Lower leg skin (tissue), 4 donors: ENCODE measurements at regions not wholly inside any gene's neighbourhood (a gene's known extent, or its start where the extent isn't known, plus 50 kb on each side); places are given as distances from the start of the nearest gene placed in this dataset.

ENCODE experiments used
- DNase-seq, 2 donors: peaks; one replicate each; pipeline ENCODE4 v3.0.0-alpha.2; 2019; ENCODE audit warnings: low spot score in 2 of 2
- H3K4me3 ChIP-seq: fragments of 200-600 bp; sonication (generic); 2 replicates; pipeline ENCODE4 v1.5.1; 2017; ENCODE audit warnings: mild to moderate bottlenecking, low read depth; ENCODE audit not compliant: poor library complexity, severe bottlenecking
- CTCF ChIP-seq, 3 donors: fragments of 450-650 bp; IDR thresholded peaks; one replicate each; pipeline ENCODE4 v1.5.1; 2016; ENCODE audit warnings: antibody characterized with exemption in 3 of 3, mild to moderate bottlenecking in 3 of 3, moderate library complexity in 2 of 3
- POLR2A ChIP-seq, 2 donors: fragments of 450-650 bp; IDR thresholded peaks; one replicate each; pipeline ENCODE4 v1.6.1; 2016 to 2017; ENCODE audit warnings: antibody characterized with exemption in 2 of 2, mild to moderate bottlenecking in 1 of 2, moderate library complexity in 1 of 2
- WGBS, 2 donors: methylation state at CpG; one replicate each; pipeline ENCODE4 v1.1.5; 2018; 5-methylcytosine and 5-hydroxymethylcytosine counted together
- intact Hi-C: fragments of 100-400 bp; cut with DNase I; formaldehyde crosslinking; loops from one replicate; pipeline ENCODE4 v1.15.0; 2023; ENCODE audit warnings: low total_unique reads

GRCh38 chr2:13135369-13135768, 418.6 kb downstream of the TRIB2 start:
- intact Hi-C loops, result no loop called here
- H3K4me3 ChIP-seq, result no peak overlapping the region
- WGBS, 2 donors, result 73 to 78% methylated on average over 3 of the region's 3 CpGs
- no peak for DNase-seq
- no peak for TF ChIP-seq POLR2A (IDR thresholded peaks at IDR 0.05)
- no peak for TF ChIP-seq CTCF (IDR thresholded peaks at IDR 0.05)

GRCh38 chr2:13135856-13136255, 419.1 kb downstream of the TRIB2 start:
- 79 to 90% methylated on average over 1 of the region's 1 CpG for WGBS, 2 donors
- H3K4me3 ChIP-seq, result no peak overlapping the region
- no peak for DNase-seq
- TF ChIP-seq POLR2A (IDR thresholded peaks at IDR 0.05) (no peak), CTCF (IDR thresholded peaks at IDR 0.05) (no peak)
- intact Hi-C loops, result no loop called here

GRCh38 chr2:13137679-13138078, 420.9 kb downstream of the TRIB2 start:
- H3K4me3 ChIP-seq, result no peak overlapping the region
- DNase-seq, result no peak
- intact Hi-C loops, result no loop called here
- TF ChIP-seq CTCF (IDR thresholded peaks at IDR 0.05), result no peak
- no peak for TF ChIP-seq POLR2A (IDR thresholded peaks at IDR 0.05)
- 87 to 88% methylated on average over 3 of the region's 3 CpGs for WGBS, 2 donors

GRCh38 chr2:13141315-13141714, 424.6 kb downstream of the TRIB2 start:
- 69 to 81% methylated on average over 2 of the region's 2 CpGs for WGBS, 2 donors
- H3K4me3 ChIP-seq, result no peak overlapping the region
- TF ChIP-seq CTCF (IDR thresholded peaks at IDR 0.05) (no peak), POLR2A (IDR thresholded peaks at IDR 0.05) (no peak)
- DNase-seq, result no peak
- intact Hi-C loops, result no loop called here

GRCh38 chr2:13143451-13143850, 426.7 kb downstream of the TRIB2 start:
- WGBS, 2 donors, result 47% methylated on average over 2 of the region's 2 CpGs
- TF ChIP-seq POLR2A (IDR thresholded peaks at IDR 0.05) (no peak), CTCF (IDR thresholded peaks at IDR 0.05) (no peak)
- no peak for DNase-seq
- intact Hi-C loops, result no loop called here
- H3K4me3 ChIP-seq, result no peak overlapping the region

GRCh38 chr2:13156916-13157315, 440.2 kb downstream of the TRIB2 start:
- no peak overlapping the region for H3K4me3 ChIP-seq
- 38 to 45% methylated on average over 2 of the region's 2 CpGs for WGBS, 2 donors
- TF ChIP-seq POLR2A (IDR thresholded peaks at IDR 0.05), result no peak
- TF ChIP-seq CTCF (IDR thresholded peaks at IDR 0.05), result no peak
- intact Hi-C loops, result no loop called here
- no peak for DNase-seq
